ENCODE measurements at regions not wholly inside any gene's neighbourhood (a gene's known extent, or its start where the extent isn't known, plus 50 kb on each side); places are given as distances from the start of the nearest gene placed in this dataset.
A peak's percentile ranks its signal among the peaks of the same experiment; 100 is the strongest.

DNA sequence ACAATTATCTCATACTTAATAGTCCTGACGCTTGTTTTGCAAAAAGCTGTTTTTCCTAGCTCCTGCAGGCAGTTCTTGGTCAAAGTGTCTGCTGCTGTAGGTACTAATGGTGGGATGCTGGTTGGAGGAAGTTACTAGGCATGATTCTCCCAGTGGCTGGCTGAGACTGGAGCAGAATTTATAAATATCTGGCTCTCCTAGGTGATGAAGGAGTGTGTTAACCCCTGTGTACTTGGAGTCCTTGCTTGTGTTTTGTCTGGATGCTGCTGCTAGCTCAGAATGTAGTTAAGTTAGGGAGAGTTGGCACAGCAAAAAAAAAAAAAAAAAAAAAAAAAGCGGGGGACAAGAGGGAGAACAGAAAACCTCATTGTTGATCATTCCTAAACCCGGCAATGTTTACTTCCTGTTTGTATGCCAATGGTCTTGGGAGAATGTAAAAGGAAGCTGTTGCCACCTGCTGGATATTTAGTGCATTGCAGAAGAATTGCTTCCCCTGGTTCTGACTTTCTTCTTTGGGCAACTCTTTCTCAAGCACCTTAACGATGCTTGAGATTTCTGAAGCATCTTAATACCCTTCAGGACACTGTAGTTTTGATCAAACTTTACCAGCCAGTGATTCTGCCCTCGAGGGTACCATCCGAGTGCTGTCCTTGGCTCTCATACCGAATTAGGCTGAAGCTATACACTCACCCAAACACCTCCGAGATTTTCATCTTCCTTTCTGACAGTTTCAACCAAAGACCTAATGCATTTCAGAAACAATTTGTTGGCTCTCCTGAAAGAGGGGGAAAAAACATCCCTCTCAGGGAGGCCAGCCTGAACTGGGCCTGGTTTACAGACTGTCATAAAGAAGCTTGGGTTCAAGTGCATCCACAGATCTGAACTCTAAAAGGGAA lies 71.7 kb upstream of the WWC1 start:
- Histone ChIP-seq H3K27me3 (ENCODE audit: control insufficient read depth in 1 of 2, insufficient read depth in 2 of 2, low read length in 1 of 2) (no peaks in the 10 kb centered on the region), H3K4me3 (ENCODE audit: low read length in 2 of 2) (no peak overlapping the region), H3K9me3 (ENCODE audit: control insufficient read depth, low read length) (no peaks in the 10 kb centered on the region), H3K4me1 (ENCODE audit: control insufficient read depth in 1 of 2, insufficient read depth in 2 of 2, low read length in 2 of 2) (no peaks in the 10 kb centered on the region), H3K27ac (ENCODE audit: low read depth in 1 of 2, low read length in 2 of 2) (no peak overlapping the region), H3K36me3 (ENCODE audit: control insufficient read depth in 1 of 2, insufficient read depth in 2 of 2, low read length in 1 of 2) (no peaks in the 10 kb centered on the region)
- 20 to 24% methylated on average over 8 of the region's 8 CpGs for WGBS, 2 donors
- ATAC-seq (ENCODE audit: low FRiP score) (peak; percentile 82), DNase-seq (no peak)
- intact Hi-C loops (cut with DNase I): loop anchor here (2.0 to 10.0 kb wide), 5 partner anchors 107 to 645 kb away; no protein-coding TSS in a partner anchor

DNA sequence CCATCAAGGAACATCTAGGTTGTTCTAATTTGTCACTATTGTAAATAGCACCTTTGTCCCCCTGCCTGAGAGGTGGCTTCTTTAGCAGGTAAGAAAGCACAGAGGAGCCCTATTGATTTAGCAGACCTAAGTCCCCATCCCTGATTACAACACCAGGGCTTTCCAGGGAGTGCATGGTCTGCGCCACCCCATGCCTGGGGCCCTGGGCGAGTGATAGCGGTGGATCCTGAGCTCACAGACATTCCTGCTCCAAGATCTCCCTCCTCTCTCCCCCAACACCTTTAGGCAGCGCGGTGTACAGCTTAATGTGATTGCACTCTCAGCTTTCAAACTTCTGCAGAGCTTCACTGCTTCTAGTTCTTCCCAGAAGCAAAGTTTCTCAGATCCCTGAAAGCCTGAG lies 67.4 kb upstream of the WWC1 start:
- intact Hi-C loops (cut with DNase I): loop anchor here in 1 of 2 donors (5.0 kb wide), 1 partner anchor 502 kb away; no protein-coding TSS in a partner anchor
- no peaks in the 10 kb centered on the region for H3K9me3 ChIP-seq (ENCODE audit: control insufficient read depth, low read length)
- H3K27ac ChIP-seq (ENCODE audit: low read depth in 1 of 2, low read length in 2 of 2): no peak overlapping the region
- no peak for DNase-seq
- H3K36me3 ChIP-seq (ENCODE audit: control insufficient read depth in 1 of 2, insufficient read depth in 2 of 2, low read length in 1 of 2): no peaks in the 10 kb centered on the region
- 84 to 95% methylated on average over 5 of the region's 5 CpGs for WGBS, 2 donors
- H3K4me3 ChIP-seq (ENCODE audit: low read length in 2 of 2): no peak overlapping the region
- no peak for ATAC-seq (ENCODE audit: low FRiP score)
- no peaks in the 10 kb centered on the region for H3K4me1 ChIP-seq (ENCODE audit: control insufficient read depth in 1 of 2, insufficient read depth in 2 of 2, low read length in 2 of 2)
- no peaks in the 10 kb centered on the region for H3K27me3 ChIP-seq (ENCODE audit: control insufficient read depth in 1 of 2, insufficient read depth in 2 of 2, low read length in 1 of 2)

DNA sequence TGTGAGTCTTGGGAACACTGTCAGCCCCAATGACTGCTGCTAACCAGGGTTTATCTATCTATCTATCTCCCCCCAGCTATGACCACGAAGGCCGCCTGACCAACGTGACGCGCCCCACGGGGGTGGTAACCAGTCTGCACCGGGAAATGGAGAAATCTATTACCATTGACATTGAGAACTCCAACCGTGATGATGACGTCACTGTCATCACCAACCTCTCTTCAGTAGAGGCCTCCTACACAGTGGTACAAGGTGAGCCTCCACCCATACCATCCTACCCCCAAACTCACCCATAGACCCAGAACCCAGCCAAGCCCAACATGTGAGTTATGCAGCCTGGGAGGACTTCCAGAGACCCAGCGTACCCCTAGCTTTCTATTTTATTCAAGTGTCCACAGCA lies 65.4 kb upstream of the WWC1 start:
- Histone ChIP-seq H3K27me3 (ENCODE audit: control insufficient read depth in 1 of 2, insufficient read depth in 2 of 2, low read length in 1 of 2) (no peaks in the 10 kb centered on the region), H3K27ac (ENCODE audit: low read depth in 1 of 2, low read length in 2 of 2) (no peak overlapping the region), H3K4me3 (ENCODE audit: low read length in 2 of 2) (no peak overlapping the region), H3K36me3 (ENCODE audit: control insufficient read depth in 1 of 2, insufficient read depth in 2 of 2, low read length in 1 of 2) (no peaks in the 10 kb centered on the region), H3K9me3 (ENCODE audit: control insufficient read depth, low read length) (no peaks in the 10 kb centered on the region), H3K4me1 (ENCODE audit: control insufficient read depth in 1 of 2, insufficient read depth in 2 of 2, low read length in 2 of 2) (no peaks in the 10 kb centered on the region)
- no peak for ATAC-seq (ENCODE audit: low FRiP score)
- WGBS, 2 donors: 91 to 92% methylated on average over 10 of the region's 10 CpGs
- no peak for DNase-seq
- intact Hi-C loops (cut with DNase I): no loop called here

DNA sequence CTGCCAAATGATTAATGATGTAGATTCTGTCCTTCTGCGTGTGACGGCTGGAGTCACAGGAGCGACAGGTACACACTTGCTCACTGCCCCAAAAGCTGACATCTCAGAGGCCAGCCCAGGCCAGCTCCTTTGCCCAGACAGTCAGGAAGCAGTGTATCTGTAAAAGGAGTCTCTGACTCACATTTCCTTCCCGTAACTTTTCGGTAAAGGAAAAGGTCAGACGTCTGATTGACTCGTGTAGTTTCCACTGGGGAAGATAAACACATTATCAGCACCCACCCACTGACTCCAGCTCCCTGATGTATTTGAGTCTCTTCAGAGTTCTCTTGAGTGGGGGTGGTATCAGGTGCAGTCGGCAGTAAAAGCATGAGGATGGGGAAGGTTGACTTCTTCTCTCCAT lies 64.4 kb upstream of the WWC1 start:
- no peak overlapping the region for H3K27ac ChIP-seq (ENCODE audit: low read depth in 1 of 2, low read length in 2 of 2)
- no peaks in the 10 kb centered on the region for H3K27me3 ChIP-seq (ENCODE audit: control insufficient read depth in 1 of 2, insufficient read depth in 2 of 2, low read length in 1 of 2)
- no peaks in the 10 kb centered on the region for H3K4me1 ChIP-seq (ENCODE audit: control insufficient read depth in 1 of 2, insufficient read depth in 2 of 2, low read length in 2 of 2)
- 69% methylated on average over 8 of the region's 8 CpGs for WGBS, 2 donors
- intact Hi-C loops (cut with DNase I): no loop called here
- H3K9me3 ChIP-seq (ENCODE audit: control insufficient read depth, low read length): no peaks in the 10 kb centered on the region
- ATAC-seq (ENCODE audit: low FRiP score) (no peak), DNase-seq (no peak)
- no peak overlapping the region for H3K4me3 ChIP-seq (ENCODE audit: low read length in 2 of 2)
- no peaks in the 10 kb centered on the region for H3K36me3 ChIP-seq (ENCODE audit: control insufficient read depth in 1 of 2, insufficient read depth in 2 of 2, low read length in 1 of 2)

DNA sequence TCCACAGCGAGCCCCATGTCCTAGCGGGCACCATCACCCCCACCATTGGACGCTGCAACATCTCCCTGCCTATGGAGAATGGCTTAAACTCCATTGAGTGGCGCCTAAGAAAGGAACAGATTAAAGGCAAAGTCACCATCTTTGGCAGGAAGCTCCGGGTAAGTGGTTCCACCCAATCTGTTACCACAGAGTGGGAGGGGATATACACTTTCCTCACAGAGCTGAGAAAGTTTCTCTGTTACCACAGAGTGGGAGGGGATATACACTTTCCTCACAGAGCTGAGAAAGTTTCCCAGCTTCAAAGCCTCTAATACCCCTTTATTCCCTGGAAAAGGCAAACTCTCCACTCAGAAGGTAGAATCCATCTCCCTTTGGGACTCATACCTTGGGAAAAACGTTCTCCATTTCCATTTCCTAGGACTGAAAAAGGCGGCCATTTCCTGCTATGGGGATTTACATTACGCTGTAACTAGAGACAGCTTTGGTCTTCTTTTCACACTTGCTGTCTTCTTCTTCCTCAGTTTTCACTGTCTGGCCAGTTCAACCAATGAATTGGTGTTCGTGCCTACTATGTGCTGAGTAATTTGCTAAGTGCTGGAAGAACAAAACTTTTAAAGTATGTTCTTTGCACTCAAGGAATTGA lies 63.4 kb upstream of the WWC1 start:
- intact Hi-C loops (cut with DNase I): no loop called here
- Histone ChIP-seq H3K9me3 (ENCODE audit: control insufficient read depth, low read length) (no peaks in the 10 kb centered on the region), H3K4me3 (ENCODE audit: low read length in 2 of 2) (no peak overlapping the region), H3K27ac (ENCODE audit: low read depth in 1 of 2, low read length in 2 of 2) (no peak overlapping the region), H3K4me1 (ENCODE audit: control insufficient read depth in 1 of 2, insufficient read depth in 2 of 2, low read length in 2 of 2) (no peaks in the 10 kb centered on the region), H3K27me3 (ENCODE audit: control insufficient read depth in 1 of 2, insufficient read depth in 2 of 2, low read length in 1 of 2) (no peaks in the 10 kb centered on the region), H3K36me3 (ENCODE audit: control insufficient read depth in 1 of 2, insufficient read depth in 2 of 2, low read length in 1 of 2) (no peaks in the 10 kb centered on the region)
- DNase-seq (no peak), ATAC-seq (ENCODE audit: low FRiP score) (no peak)
- WGBS, 2 donors: 85 to 88% methylated on average over 9 of the region's 9 CpGs

DNA sequence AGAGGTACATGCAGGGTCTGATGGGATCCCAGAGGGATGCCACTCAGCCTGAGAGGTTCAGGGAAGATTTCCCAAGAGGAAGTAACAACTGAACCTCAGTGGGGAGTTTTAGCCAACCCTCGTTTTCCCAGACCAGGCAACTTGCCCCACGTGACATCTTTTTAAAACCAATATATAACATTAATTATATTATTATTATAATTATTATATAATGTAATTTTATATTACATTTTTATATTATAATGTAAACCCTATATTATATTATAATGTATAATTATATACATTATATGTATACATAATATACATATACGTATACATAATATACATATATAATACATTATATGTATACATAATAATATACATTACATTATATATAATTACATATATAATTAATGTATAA lies 62.8 kb upstream of the WWC1 start:
- H3K4me1 ChIP-seq (ENCODE audit: control insufficient read depth in 1 of 2, insufficient read depth in 2 of 2, low read length in 2 of 2): no peaks in the 10 kb centered on the region
- H3K36me3 ChIP-seq (ENCODE audit: control insufficient read depth in 1 of 2, insufficient read depth in 2 of 2, low read length in 1 of 2): no peaks in the 10 kb centered on the region
- no peak overlapping the region for H3K27ac ChIP-seq (ENCODE audit: low read depth in 1 of 2, low read length in 2 of 2)
- no peaks in the 10 kb centered on the region for H3K9me3 ChIP-seq (ENCODE audit: control insufficient read depth, low read length)
- H3K4me3 ChIP-seq (ENCODE audit: low read length in 2 of 2): no peak overlapping the region
- ATAC-seq (ENCODE audit: low FRiP score) (no peak), DNase-seq (no peak)
- WGBS, 2 donors: 91 to 94% methylated on average over 3 of the region's 3 CpGs
- no peaks in the 10 kb centered on the region for H3K27me3 ChIP-seq (ENCODE audit: control insufficient read depth in 1 of 2, insufficient read depth in 2 of 2, low read length in 1 of 2)
- intact Hi-C loops (cut with DNase I): no loop called here

DNA sequence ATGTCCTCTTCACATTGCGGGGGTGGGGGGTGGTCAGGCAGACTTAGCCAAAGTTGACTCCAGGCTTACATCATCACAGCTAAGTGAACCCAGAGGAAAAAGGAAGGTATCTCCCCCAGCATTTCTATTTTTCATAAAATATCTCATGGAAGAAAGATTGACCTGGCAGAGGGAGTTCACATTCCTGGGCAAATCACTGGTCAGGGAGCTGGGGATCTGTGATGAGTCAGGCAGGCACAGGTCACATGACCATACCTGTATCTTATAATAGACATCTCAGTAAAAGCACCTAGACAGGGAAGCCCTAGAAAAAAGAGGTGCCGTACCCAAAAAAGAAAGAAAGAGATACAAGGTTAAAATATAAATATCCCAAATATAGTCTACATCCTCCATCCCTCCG lies 57.3 kb upstream of the WWC1 start:
- ATAC-seq (ENCODE audit: low FRiP score) (no peak), DNase-seq (no peak)
- Histone ChIP-seq H3K27ac (ENCODE audit: low read depth in 1 of 2, low read length in 2 of 2) (no peak overlapping the region), H3K27me3 (ENCODE audit: control insufficient read depth in 1 of 2, insufficient read depth in 2 of 2, low read length in 1 of 2) (no peaks in the 10 kb centered on the region), H3K4me3 (ENCODE audit: low read length in 2 of 2) (no peak overlapping the region), H3K36me3 (ENCODE audit: control insufficient read depth in 1 of 2, insufficient read depth in 2 of 2, low read length in 1 of 2) (no peaks in the 10 kb centered on the region), H3K4me1 (ENCODE audit: control insufficient read depth in 1 of 2, insufficient read depth in 2 of 2, low read length in 2 of 2) (no peaks in the 10 kb centered on the region), H3K9me3 (ENCODE audit: control insufficient read depth, low read length) (no peaks in the 10 kb centered on the region)
- 84 to 90% methylated on average over 3 of the region's 3 CpGs for WGBS, 2 donors
- intact Hi-C loops (cut with DNase I): no loop called here

DNA sequence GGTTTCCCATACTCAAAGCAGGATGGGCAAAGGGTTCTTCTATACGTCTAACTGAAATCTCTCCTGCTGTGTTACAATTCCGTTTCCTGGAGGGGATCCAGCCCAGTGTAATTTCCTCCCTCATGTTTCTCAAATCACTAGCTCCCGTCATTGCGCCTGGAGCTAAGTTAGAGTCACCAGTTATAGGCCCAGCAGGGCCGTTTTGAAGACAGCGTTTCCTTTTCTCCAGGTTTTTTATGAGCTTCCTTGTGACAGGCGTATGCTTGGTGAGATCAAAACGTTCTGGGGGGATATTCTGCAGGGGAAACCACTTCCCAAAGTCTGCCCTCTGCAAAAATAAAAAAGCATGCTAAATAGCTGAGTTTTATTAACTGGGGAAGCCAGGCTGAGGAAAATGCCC lies 53.0 kb upstream of the WWC1 start:
- Histone ChIP-seq H3K4me3 (ENCODE audit: low read length in 2 of 2) (no peak overlapping the region), H3K36me3 (ENCODE audit: control insufficient read depth in 1 of 2, insufficient read depth in 2 of 2, low read length in 1 of 2) (no peaks in the 10 kb centered on the region), H3K4me1 (ENCODE audit: control insufficient read depth in 1 of 2, insufficient read depth in 2 of 2, low read length in 2 of 2) (no peaks in the 10 kb centered on the region), H3K27ac (ENCODE audit: low read depth in 1 of 2, low read length in 2 of 2) (no peak overlapping the region), H3K9me3 (ENCODE audit: control insufficient read depth, low read length) (no peaks in the 10 kb centered on the region), H3K27me3 (ENCODE audit: control insufficient read depth in 1 of 2, insufficient read depth in 2 of 2, low read length in 1 of 2) (no peaks in the 10 kb centered on the region)
- WGBS, 2 donors: 66 to 67% methylated on average over 8 of the region's 8 CpGs
- DNase-seq: no peak
- ATAC-seq (ENCODE audit: low FRiP score): no peak
- intact Hi-C loops (cut with DNase I): no loop called here

DNA sequence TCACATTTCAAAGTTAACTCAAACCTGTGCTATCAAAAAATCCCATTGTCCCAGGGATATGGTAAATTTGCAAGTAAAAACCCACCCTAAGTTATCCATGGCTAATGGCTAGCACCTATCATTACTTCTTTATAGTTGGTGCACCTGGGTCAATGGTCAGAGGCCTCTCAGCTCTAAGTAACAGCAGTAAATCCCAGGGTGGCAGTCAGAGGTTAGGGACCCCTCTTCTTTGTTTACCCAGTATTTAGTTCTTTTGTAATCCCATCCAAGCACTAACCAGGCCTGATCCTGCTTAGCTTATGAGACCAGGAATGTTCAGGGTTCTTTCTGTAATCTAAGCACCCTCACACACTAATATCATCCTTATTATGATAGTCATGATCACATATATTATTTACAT lies 52.1 kb upstream of the WWC1 start:
- no peak for DNase-seq

More for the DNA sequence above, 52.1 kb upstream of the WWC1 start:
- Histone ChIP-seq H3K4me1 (ENCODE audit: control insufficient read depth in 1 of 2, insufficient read depth in 2 of 2, low read length in 2 of 2) (no peaks in the 10 kb centered on the region), H3K4me3 (ENCODE audit: low read length in 2 of 2) (no peak overlapping the region), H3K27ac (ENCODE audit: low read depth in 1 of 2, low read length in 2 of 2) (no peak overlapping the region), H3K27me3 (ENCODE audit: control insufficient read depth in 1 of 2, insufficient read depth in 2 of 2, low read length in 1 of 2) (no peaks in the 10 kb centered on the region), H3K36me3 (ENCODE audit: control insufficient read depth in 1 of 2, insufficient read depth in 2 of 2, low read length in 1 of 2) (no peaks in the 10 kb centered on the region), H3K9me3 (ENCODE audit: control insufficient read depth, low read length) (no peaks in the 10 kb centered on the region)
- intact Hi-C loops (cut with DNase I): no loop called here
- ATAC-seq (ENCODE audit: low FRiP score): no peak

Data from aorta (tissue), 5 donors.